Activated CD8-positive, alpha-beta memory T cell treated with anti-CD3 and anti-CD28 coated beads, Interleukin-2, amount 10 ng/mL, durations not matched to agents 7 days and 5 days (primary cell): ENCODE measurements at regions not wholly inside any gene's neighbourhood (a gene's known extent, or its start where the extent isn't known, plus 50 kb on each side); places are given as distances from the start of the nearest gene placed in this dataset.
"Not testable (repeated sequence)": the region's sequence is repeated elsewhere in the genome, so short reads cannot be mapped to it uniquely, and the experiment has no call there.

Experiments used
- ATAC-seq: fragments of 150-1000 bp; cut with Tn5 transposase; one replicate; pipeline ENCODE4 v1.10.0; 2021; ENCODE audit warnings: moderate library complexity
- CTCF ChIA-PET: fragments of 350-600 bp; sonication (Branson Sonifier 250); formaldehyde crosslinking; loops from one replicate; lab custom pipeline; 2021; ENCODE audit warnings: antibody characterized with exemption; lab: Charles Lee
- DNase-seq: peaks from one replicate; pipeline ENCODE4 v3.0.0-alpha.2; 2020
- H3K27ac Mint-ChIP-seq: one replicate; pipeline ENCODE4 v1.8.0; 2021; ENCODE audit warnings: mild to moderate bottlenecking, mixed read lengths
- H3K27me3 Mint-ChIP-seq: one replicate; pipeline ENCODE4 v1.8.0; 2021; ENCODE audit warnings: mixed read lengths
- H3K36me3 Mint-ChIP-seq: one replicate; pipeline ENCODE4 v1.8.0; 2021; ENCODE audit warnings: mild to moderate bottlenecking, mixed read lengths
- H3K4me1 Mint-ChIP-seq: one replicate; pipeline ENCODE4 v1.8.0; 2021; ENCODE audit warnings: mixed read lengths
- H3K4me3 Mint-ChIP-seq: one replicate; pipeline ENCODE4 v1.8.0; 2021; ENCODE audit warnings: mild to moderate bottlenecking, moderate library complexity, mixed read lengths
- H3K9me3 Mint-ChIP-seq: one replicate; pipeline ENCODE4 v1.8.0; 2022; ENCODE audit warnings: low read depth, mixed read lengths

GRCh38 chr4:54427826-54428225 is 198.7 kb downstream of the PDGFRA start:
- no peak for ATAC-seq
- H3K4me1 Mint-ChIP-seq = no peaks in the 10 kb centered on the region
- H3K27me3 Mint-ChIP-seq = peaks cover 2% of the 10 kb centered on the region
- H3K27ac Mint-ChIP-seq = no peak overlapping the region
- H3K4me3 Mint-ChIP-seq = no peak overlapping the region
- no peak for DNase-seq
- CTCF ChIA-PET = no interaction called here
- no peaks in the 10 kb centered on the region for H3K36me3 Mint-ChIP-seq
- H3K9me3 Mint-ChIP-seq = no peaks in the 10 kb centered on the region

- CTCF ChIA-PET = no interaction called here
- Mint-ChIP-seq H3K36me3 (no peaks in the 10 kb centered on the region), H3K4me3 (no peak overlapping the region), H3K4me1 (no peaks in the 10 kb centered on the region), H3K27ac (no peak overlapping the region), H3K9me3 (no peaks in the 10 kb centered on the region), H3K27me3 (peaks cover 2% of the 10 kb centered on the region)
- no peak for ATAC-seq
- DNase-seq = no peak
Measured at GRCh38 chr4:54428940-54429339, 199.8 kb downstream of the PDGFRA start.

GRCh38 chr4:54433686-54434085 is 204.6 kb downstream of the PDGFRA start:
- CTCF ChIA-PET = interaction anchor here (1.4 kb wide), 1 partner anchor 11 kb away, joined by 3 read pairs; no protein-coding TSS in a partner anchor
- Mint-ChIP-seq H3K9me3 (no peaks in the 10 kb centered on the region), H3K27me3 (peaks cover 2% of the 10 kb centered on the region), H3K27ac (no peak overlapping the region), H3K4me3 (no peak overlapping the region), H3K4me1 (no peaks in the 10 kb centered on the region), H3K36me3 (no peaks in the 10 kb centered on the region)
- ATAC-seq (no peak), DNase-seq (no peak)

GRCh38 chr4:54439831-54440243 is 210.7 kb downstream of the PDGFRA start:
- Mint-ChIP-seq H3K27me3 (no peaks in the 10 kb centered on the region), H3K4me3 (no peak overlapping the region), H3K27ac (no peak overlapping the region), H3K36me3 (no peaks in the 10 kb centered on the region), H3K4me1 (no peaks in the 10 kb centered on the region), H3K9me3 (no peaks in the 10 kb centered on the region)
- DNase-seq = no peak
- CTCF ChIA-PET = interaction anchor here (1.3 to 1.6 kb wide), 2 partner anchors 11 to 121 kb away, joined by 3 to 6 read pairs; no protein-coding TSS in a partner anchor
- ATAC-seq = no peak

- Mint-ChIP-seq H3K9me3 (no peaks in the 10 kb centered on the region), H3K4me3 (no peak overlapping the region), H3K27me3 (no peaks in the 10 kb centered on the region), H3K36me3 (no peaks in the 10 kb centered on the region), H3K4me1 (no peaks in the 10 kb centered on the region), H3K27ac (no peak overlapping the region)
- ATAC-seq (no peak), DNase-seq (no peak)
- CTCF ChIA-PET = interaction anchor here (1.3 to 1.6 kb wide), 2 partner anchors 10 to 122 kb away, joined by 3 to 6 read pairs; no protein-coding TSS in a partner anchor
Measured at GRCh38 chr4:54440394-54441136, 211.5 kb downstream of the PDGFRA start.

GRCh38 chr4:54445866-54446265 is 211.9 kb upstream of the KIT start:
- Mint-ChIP-seq H3K27ac (no peak overlapping the region), H3K27me3 (no peaks in the 10 kb centered on the region), H3K9me3 (peaks cover 4% of the 10 kb centered on the region), H3K36me3 (no peaks in the 10 kb centered on the region), H3K4me1 (no peaks in the 10 kb centered on the region), H3K4me3 (no peak overlapping the region)
- CTCF ChIA-PET = no interaction called here
- no peak for ATAC-seq
- DNase-seq = no peak

- CTCF ChIA-PET = no interaction called here
Measured at GRCh38 chr4:54446581-54446980, 211.2 kb upstream of the KIT start.

GRCh38 chr4:54447304-54447703 is 210.5 kb upstream of the KIT start:
- Mint-ChIP-seq H3K27ac (no peak overlapping the region), H3K36me3 (no peaks in the 10 kb centered on the region), H3K9me3 (peaks cover 4% of the 10 kb centered on the region), H3K27me3 (no peaks in the 10 kb centered on the region), H3K4me3 (no peak overlapping the region), H3K4me1 (no peaks in the 10 kb centered on the region)
- CTCF ChIA-PET = no interaction called here
- DNase-seq (no peak), ATAC-seq (no peak)

More at GRCh38 chr4:54446581-54446980, 211.2 kb upstream of the KIT start:
- no peak for ATAC-seq
- no peak overlapping the region for H3K27ac Mint-ChIP-seq
- H3K36me3 Mint-ChIP-seq = no peaks in the 10 kb centered on the region
- no peaks in the 10 kb centered on the region for H3K4me1 Mint-ChIP-seq
- no peak for DNase-seq
- H3K4me3 Mint-ChIP-seq = no peak overlapping the region
- no peaks in the 10 kb centered on the region for H3K27me3 Mint-ChIP-seq
- H3K9me3 Mint-ChIP-seq = peaks cover 4% of the 10 kb centered on the region

- DNase-seq = no peak
- H3K27me3 Mint-ChIP-seq = no peaks in the 10 kb centered on the region
- peaks cover 8% of the 10 kb centered on the region for H3K9me3 Mint-ChIP-seq
- H3K27ac Mint-ChIP-seq = no peak overlapping the region
- CTCF ChIA-PET = no interaction called here
- no peak for ATAC-seq
- no peaks in the 10 kb centered on the region for H3K4me1 Mint-ChIP-seq
- H3K4me3 Mint-ChIP-seq = no peak overlapping the region
- H3K36me3 Mint-ChIP-seq = no peaks in the 10 kb centered on the region
Measured at GRCh38 chr4:54449999-54450398, 207.8 kb upstream of the KIT start.

- H3K27ac Mint-ChIP-seq, H3K36me3 Mint-ChIP-seq, H3K9me3 Mint-ChIP-seq, H3K4me1 Mint-ChIP-seq, ATAC-seq, H3K4me3 Mint-ChIP-seq, CTCF ChIA-PET, DNase-seq, H3K27me3 Mint-ChIP-seq: not testable (repeated sequence)
Measured at GRCh38 chr4:54466960-54467359, 190.8 kb upstream of the KIT start.

- Mint-ChIP-seq H3K27me3 (no peaks in the 10 kb centered on the region), H3K9me3 (peaks cover 5% of the 10 kb centered on the region), H3K4me3 (no peak overlapping the region), H3K36me3 (no peaks in the 10 kb centered on the region), H3K27ac (no peak overlapping the region), H3K4me1 (no peaks in the 10 kb centered on the region)
- ATAC-seq = no peak
- no peak for DNase-seq
- CTCF ChIA-PET = no interaction called here
Measured at GRCh38 chr4:54473077-54473545, 184.6 kb upstream of the KIT start.

GRCh38 chr4:54473798-54474197 is 184.0 kb upstream of the KIT start:
- Mint-ChIP-seq H3K4me1 (no peaks in the 10 kb centered on the region), H3K9me3 (peaks cover 5% of the 10 kb centered on the region), H3K4me3 (no peak overlapping the region), H3K36me3 (no peaks in the 10 kb centered on the region), H3K27ac (no peak overlapping the region), H3K27me3 (no peaks in the 10 kb centered on the region)
- CTCF ChIA-PET = no interaction called here
- ATAC-seq (no peak), DNase-seq (no peak)

GRCh38 chr4:54475546-54475945 is 182.2 kb upstream of the KIT start:
- Mint-ChIP-seq H3K36me3 (no peaks in the 10 kb centered on the region), H3K4me3 (no peak overlapping the region), H3K27ac (no peak overlapping the region), H3K27me3 (no peaks in the 10 kb centered on the region), H3K9me3 (peaks cover 5% of the 10 kb centered on the region), H3K4me1 (no peaks in the 10 kb centered on the region)
- CTCF ChIA-PET = no interaction called here
- DNase-seq (no peak), ATAC-seq (no peak)

GRCh38 chr4:54482529-54483200 is 175.1 kb upstream of the KIT start:
- no peak overlapping the region for H3K27ac Mint-ChIP-seq

More at GRCh38 chr4:54482529-54483200, 175.1 kb upstream of the KIT start:
- H3K27me3 Mint-ChIP-seq = no peaks in the 10 kb centered on the region
- DNase-seq = no peak
- H3K4me3 Mint-ChIP-seq = no peak overlapping the region
- no peaks in the 10 kb centered on the region for H3K36me3 Mint-ChIP-seq
- no peaks in the 10 kb centered on the region for H3K4me1 Mint-ChIP-seq
- H3K9me3 Mint-ChIP-seq = no peaks in the 10 kb centered on the region
- no peak for ATAC-seq
- CTCF ChIA-PET = no interaction called here
